Right lobe of liver (tissue), 6 donors: ENCODE measurements at regions not wholly inside any gene's neighbourhood (a gene's known extent, or its start where the extent isn't known, plus 50 kb on each side); places are given as distances from the start of the nearest gene placed in this dataset.

Experiments
- ATAC-seq, 4 donors: fragments of 200-7000 bp; cut with Tn5 transposase; one replicate each; pipeline ENCODE4 v1.9.1; 2020; ENCODE audit warnings: mild to moderate bottlenecking in 4 of 4, moderate library complexity in 4 of 4
- DNase-seq, 3 donors: peaks; one replicate each; pipeline ENCODE4 v3.0.0-alpha.2; 2020
- H3K27ac ChIP-seq, 3 donors: fragments of 200-600 bp; one replicate each; pipeline ENCODE4 v1.8.0; 2022
- H3K27me3 ChIP-seq, 2 donors: fragments of 200-600 bp; one replicate each; pipeline ENCODE4 v1.8.0; 2022
- H3K36me3 ChIP-seq, 4 donors: fragments of 200-600 bp; sonication (generic) in 1 of 4; one replicate each; pipeline versions ENCODE4 v1.5.1 to v1.8.0; 2017 to 2022; ENCODE audit warnings: control low read depth in 1 of 4
- H3K4me1 ChIP-seq, 4 donors: fragments of 200-600 bp; sonication (generic) in 1 of 4; one replicate each; pipeline versions ENCODE4 v1.5.1 to v1.8.0; 2017 to 2022; ENCODE audit warnings: control low read depth in 1 of 4
- H3K4me3 ChIP-seq, 3 donors: fragments of 200-600 bp; one replicate each; pipeline ENCODE4 v1.8.0; 2022
- H3K9me3 ChIP-seq, 4 donors: fragments of 200-600 bp; sonication (generic) in 1 of 4; one replicate each; pipeline versions ENCODE4 v1.5.1 to v1.8.0; 2017 to 2022; ENCODE audit warnings: control low read depth in 1 of 4
- CTCF ChIP-seq, 4 donors: fragments of 200-600 bp in 3 of 4; fragments of 450-650 bp in 1 of 4; IDR thresholded peaks; one replicate each; pipeline versions ENCODE4 v1.5.1 to v1.8.0; 2016 to 2022; ENCODE audit warnings: antibody characterized with exemption in 4 of 4, mild to moderate bottlenecking in 2 of 4
- POLR2A ChIP-seq: fragments of 450-650 bp; IDR thresholded peaks from one replicate; pipeline ENCODE4 v1.6.1; 2017; ENCODE audit warnings: antibody characterized with exemption, mild to moderate bottlenecking
- WGBS: methylation state at CpG from one replicate; pipeline ENCODE4 v1.1.6; 2018; ENCODE audit warnings: low coverage, low lambda C conversion rate; ENCODE audit not compliant: insufficient coverage; ENCODE audit errors: missing lambda C conversion rate; 5-methylcytosine and 5-hydroxymethylcytosine counted together
- intact Hi-C, 2 donors: fragments of 100-400 bp; cut with DNase I; formaldehyde crosslinking; loops; one replicate each; pipeline versions ENCODE4 v1.11.2 to v1.14.1; 2022
- donor health status: DM: no; HTN: yes; CAD: no.
- donor health status: DM: no; HTN: no; CAD: no.
- donor health status: DM: no; HTN: no; CAD: no.
- donor health status: DM: no; HTN: yes; CAD: no.
- donor health status: DM: no; HTN: yes; CAD: no.

- H3K4me1 ChIP-seq = no peaks in the 10 kb centered on the region
- H3K27ac ChIP-seq = no peak overlapping the region
- DNase-seq (no peak), ATAC-seq (no peak)
- H3K36me3 ChIP-seq = no peaks in the 10 kb centered on the region
- 43% methylated on average over 4 of the region's 4 CpGs for WGBS
- intact Hi-C loops = no loop called here
- no peaks in the 10 kb centered on the region for H3K9me3 ChIP-seq
- H3K4me3 ChIP-seq = no peak overlapping the region
- no peaks in the 10 kb centered on the region for H3K27me3 ChIP-seq
- TF ChIP-seq POLR2A (no peak), CTCF (IDR thresholded peaks at IDR 0.05) (no peak)
Observed at GRCh38 chr20:41905199-41905598, 287.0 kb upstream of the CHD6 start.

GRCh38 chr20:41903586-41903985 is 285.4 kb upstream of the CHD6 start:
- no peak for ATAC-seq
- no peak overlapping the region for H3K27ac ChIP-seq
- WGBS = 59% methylated on average over 4 of the region's 4 CpGs
- H3K4me1 ChIP-seq = no peaks in the 10 kb centered on the region
- H3K36me3 ChIP-seq = no peaks in the 10 kb centered on the region
- no peaks in the 10 kb centered on the region for H3K27me3 ChIP-seq
- H3K9me3 ChIP-seq = no peaks in the 10 kb centered on the region
- TF ChIP-seq CTCF (IDR thresholded peaks at IDR 0.05) = no peak
- no peak for TF ChIP-seq POLR2A
- no peak overlapping the region for H3K4me3 ChIP-seq
- intact Hi-C loops = no loop called here
- DNase-seq = no peak

- no peak overlapping the region for H3K4me3 ChIP-seq
- ATAC-seq (no peak), DNase-seq (no peak)
- H3K27me3 ChIP-seq = no peaks in the 10 kb centered on the region
- H3K27ac ChIP-seq = no peak overlapping the region
- H3K36me3 ChIP-seq = no peaks in the 10 kb centered on the region
- intact Hi-C loops = no loop called here
- TF ChIP-seq CTCF (IDR thresholded peaks at IDR 0.05) = no peak
- no peaks in the 10 kb centered on the region for H3K9me3 ChIP-seq
- 58% methylated on average over 4 of the region's 4 CpGs for WGBS
- H3K4me1 ChIP-seq = no peaks in the 10 kb centered on the region
Observed at GRCh38 chr20:41902346-41902745, 284.2 kb upstream of the CHD6 start.

- Histone ChIP-seq H3K27me3 (no peaks in the 10 kb centered on the region), H3K9me3 (no peaks in the 10 kb centered on the region), H3K4me3 (no peak overlapping the region), H3K27ac (no peak overlapping the region), H3K36me3 (no peaks in the 10 kb centered on the region), H3K4me1 (no peaks in the 10 kb centered on the region)
- WGBS = 33% methylated on average over 4 of the region's 4 CpGs
- no peak for DNase-seq
- intact Hi-C loops = no loop called here
- no peak for TF ChIP-seq POLR2A
- TF ChIP-seq CTCF (IDR thresholded peaks at IDR 0.05) = no peak
- ATAC-seq = no peak
Observed at GRCh38 chr20:41900201-41900691, 282.1 kb upstream of the CHD6 start.

- no peaks in the 10 kb centered on the region for H3K9me3 ChIP-seq
- no peak for ATAC-seq
- H3K36me3 ChIP-seq = no peaks in the 10 kb centered on the region
- intact Hi-C loops = no loop called here
- no peak for TF ChIP-seq CTCF (IDR thresholded peaks at IDR 0.05)
- no peak for TF ChIP-seq POLR2A
- no peaks in the 10 kb centered on the region for H3K27me3 ChIP-seq
- H3K4me1 ChIP-seq = no peaks in the 10 kb centered on the region
- 73% methylated on average over 5 of the region's 5 CpGs for WGBS
- no peak overlapping the region for H3K4me3 ChIP-seq
- no peak overlapping the region for H3K27ac ChIP-seq
- DNase-seq = no peak
Observed at GRCh38 chr20:41897708-41898107, 279.5 kb upstream of the CHD6 start.
